A549 (cell line): ENCODE measurements at regions not wholly inside any gene's neighbourhood (a gene's known extent, or its start where the extent isn't known, plus 50 kb on each side); places are given as distances from the start of the nearest gene placed in this dataset.

Experiments
- ATAC-seq, 2 experiments: fragments of 200-7000 bp in 1 of 2; fragments of >200 bp in 1 of 2; cut with Nextera tagmentation in 1 of 2; cut with Tn5 transposase in 1 of 2; 3 replicates each; pipeline versions ENCODE4 v1.8.0 to v1.9.1; 2018 to 2020; ENCODE audit warnings: mild to moderate bottlenecking in 1 of 2, moderate library complexity in 1 of 2
- CTCF ChIA-PET: fragments of 300-600 bp; sonication (Branson Sonifier 250); formaldehyde crosslinking; extraction: SDS; loops from one replicate; lab custom pipeline; 2021; ENCODE audit warnings: antibody characterized with exemption, inconsistent platforms; lab: Yijun Ruan, JAX
- POLR2A ChIA-PET: fragments of 350-600 bp; formaldehyde crosslinking; extraction: SDS; loops from one replicate; lab custom pipeline; 2021; ENCODE audit warnings: antibody characterized with exemption, inconsistent platforms; lab: Yijun Ruan, JAX
- DNase-seq, 2 experiments: peaks; one replicate each; pipeline versions ENCODE4 v3.0.0 to v3.0.0-alpha.2; 2011 to 2016; ENCODE audit warnings: low read depth in 1 of 2, low spot score in 1 of 2
- FAIRE-seq: peaks from 2 replicates; lab custom pipeline; 2011; peaks lifted over from hg19 to GRCh38; lab: Jason Lieb, UNC
- H3K27ac ChIP-seq, 2 experiments: fragments of >200 bp; sonication (Bioruptor Twin); formaldehyde crosslinking; 3 replicates each; pipeline ENCODE4 v1.5.1; 2016 to 2017
- H3K4me1 ChIP-seq: fragments of >200 bp; sonication (Bioruptor Twin); formaldehyde crosslinking; 3 replicates; pipeline ENCODE4 v1.6.1; 2016
- H3K4me2 ChIP-seq: fragments of >200 bp; sonication (Bioruptor Twin); formaldehyde crosslinking; 3 replicates; pipeline ENCODE4 v1.6.1; 2016
- H3K4me3 ChIP-seq: fragments of >200 bp; sonication (Bioruptor Twin); formaldehyde crosslinking; 3 replicates; pipeline ENCODE4 v1.5.1; 2016
- H3K9me3 ChIP-seq: fragments of >200 bp; sonication (Bioruptor Twin); formaldehyde crosslinking; 3 replicates; pipeline ENCODE4 v1.6.1; 2016
- ATOH8 ChIP-seq: fragments of 250-450 bp; sonication (Bioruptor Pico); IDR thresholded peaks from 2 replicates; pipeline ENCODE4 v1.5.0; 2020; ENCODE audit warnings: low read depth, mild to moderate bottlenecking, moderate library complexity
- BHLHE40 ChIP-seq: IDR thresholded peaks from 2 replicates; pipeline ENCODE4 v1.6.1; 2012; ENCODE audit warnings: low read depth, low read length, inconsistent platforms
- CEBPB ChIP-seq, 2 experiments: fragments of >200 bp in 1 of 2; sonication (Bioruptor Twin) in 1 of 2; formaldehyde crosslinking in 1 of 2; IDR thresholded peaks; 2 replicates each; pipeline ENCODE4 v1.6.1; 2012 to 2016
- CHD2 ChIP-seq: fragments of 150-350 bp; IDR thresholded peaks from 2 replicates; pipeline ENCODE4 v1.6.1; 2014; ENCODE audit warnings: low read length; ENCODE audit not compliant: partially characterized antibody
- CHD4 ChIP-seq: fragments of 200-600 bp; sonication (generic); IDR thresholded peaks from 2 replicates; pipeline ENCODE4 v1.6.1; 2016; ENCODE audit warnings: antibody characterized with exemption, mild to moderate bottlenecking, borderline replicate concordance
- E2F6 ChIP-seq: IDR thresholded peaks from 2 replicates; pipeline ENCODE4 v1.6.1; 2012; ENCODE audit warnings: low read depth, borderline replicate concordance
- EHMT2 ChIP-seq: fragments of 200-600 bp; sonication (generic); IDR thresholded peaks from 2 replicates; pipeline ENCODE4 v1.6.1; 2016; ENCODE audit warnings: antibody characterized with exemption, low read depth, mild to moderate bottlenecking, moderate library complexity
- ELK1 ChIP-seq: fragments of 150-350 bp; IDR thresholded peaks from 2 replicates; pipeline ENCODE4 v1.6.1; 2014; ENCODE audit warnings: low read depth, mild to moderate bottlenecking, low read length
- FOSB ChIP-seq: fragments of 250-450 bp; sonication (Bioruptor Pico); IDR thresholded peaks from 2 replicates; pipeline ENCODE4 v1.5.0; 2020; ENCODE audit warnings: mild to moderate bottlenecking, moderate library complexity
- FOSL2 ChIP-seq, 2 experiments: fragments of 450-650 bp in 1 of 2; fragments of >200 bp in 1 of 2; sonication (Bioruptor Twin) in 1 of 2; formaldehyde crosslinking; IDR thresholded peaks; 2 replicates each; pipeline versions ENCODE4 v1.5.0 to v1.6.1; 2016 to 2020; ENCODE audit warnings: mild to moderate bottlenecking in 1 of 2, moderate library complexity in 1 of 2
- FOXS1 ChIP-seq: fragments of 250-450 bp; sonication (Bioruptor Pico); IDR thresholded peaks from 2 replicates; pipeline ENCODE4 v1.5.0; 2020; ENCODE audit warnings: mild to moderate bottlenecking, moderate library complexity
- GATA3 ChIP-seq: IDR thresholded peaks from 2 replicates; pipeline ENCODE4 v1.6.1; 2012; ENCODE audit warnings: borderline replicate concordance
- HDAC2 ChIP-seq: fragments of 200-600 bp; sonication (generic); IDR thresholded peaks from 2 replicates; pipeline ENCODE4 v1.6.1; 2016
- HOXA7 ChIP-seq: fragments of 250-450 bp; sonication (Bioruptor Pico); IDR thresholded peaks from 2 replicates; pipeline ENCODE4 v1.5.0; 2020; ENCODE audit warnings: mild to moderate bottlenecking, moderate library complexity
- HOXB5 ChIP-seq: fragments of 250-450 bp; sonication (Bioruptor Pico); IDR thresholded peaks from 2 replicates; pipeline ENCODE4 v1.5.0; 2020; ENCODE audit warnings: mild to moderate bottlenecking, moderate library complexity
- JUN ChIP-seq, 2 experiments: fragments of >200 bp; sonication (Bioruptor Twin); formaldehyde crosslinking; IDR thresholded peaks; 2 replicates in 1 of 2; 3 replicates in 1 of 2; pipeline ENCODE4 v1.6.1; 2016 to 2017
- JUNB ChIP-seq: fragments of >200 bp; sonication (Bioruptor Twin); formaldehyde crosslinking; IDR thresholded peaks from 2 replicates; pipeline ENCODE4 v1.6.1; 2016
- KDM5A ChIP-seq: fragments of 200-600 bp; sonication (generic); IDR thresholded peaks from 2 replicates; pipeline ENCODE4 v1.6.1; 2016; ENCODE audit warnings: antibody characterized with exemption, mild to moderate bottlenecking
- MAFK ChIP-seq: fragments of 450-650 bp; IDR thresholded peaks from 2 replicates; pipeline ENCODE4 v1.6.1; 2014; ENCODE audit not compliant: partially characterized antibody
- MAX ChIP-seq: IDR thresholded peaks from 2 replicates; pipeline ENCODE4 v1.6.1; 2012
- MAZ ChIP-seq: fragments of 150-350 bp; IDR thresholded peaks from 2 replicates; pipeline ENCODE4 v1.6.1; 2014; ENCODE audit warnings: antibody characterized with exemption, low read depth, low read length, borderline replicate concordance
- NPAS2 ChIP-seq: fragments of 250-450 bp; sonication (Bioruptor Pico); IDR thresholded peaks from 2 replicates; pipeline ENCODE4 v1.8.0; 2022; ENCODE audit warnings: mild to moderate bottlenecking, moderate library complexity, borderline replicate concordance
- PBX3 ChIP-seq: IDR thresholded peaks from 2 replicates; pipeline ENCODE4 v1.6.1; 2012
- POLR2AphosphoS2 ChIP-seq: conservative IDR thresholded peaks from 2 replicates; pipeline ENCODE4 v1.6.1; 2012; ENCODE audit warnings: low read length, improper control_type of control experiment, inconsistent platforms
- RNF2 ChIP-seq: fragments of 200-600 bp; sonication (generic); IDR thresholded peaks from 2 replicates; pipeline ENCODE4 v1.6.1; 2016; ENCODE audit warnings: low read depth, mild to moderate bottlenecking, antibody characterized with exemption, moderate library complexity, borderline replicate concordance
- SMC3 ChIP-seq: fragments of >200 bp; sonication (Bioruptor Twin); formaldehyde crosslinking; IDR thresholded peaks from 3 replicates; pipeline ENCODE4 v1.6.1; 2018; ENCODE audit warnings: inconsistent platforms
- SREBF2 ChIP-seq: fragments of 450-650 bp; IDR thresholded peaks from 2 replicates; pipeline ENCODE4 v1.6.1; 2014; ENCODE audit warnings: mild to moderate bottlenecking, moderate library complexity
- TFCP2L1 ChIP-seq: fragments of 250-450 bp; sonication (Bioruptor Pico); IDR thresholded peaks from 2 replicates; pipeline ENCODE4 v1.5.0; 2021; ENCODE audit warnings: mild to moderate bottlenecking
- ZC3H11A ChIP-seq: fragments of 450-650 bp; IDR thresholded peaks from 2 replicates; pipeline ENCODE4 v1.6.1; 2014; ENCODE audit warnings: antibody characterized with exemption, mild to moderate bottlenecking
- WGBS: methylation state at CpG from one replicate; pipeline ENCODE4 v1.1.6; 2017; ENCODE audit errors: missing lambda C conversion rate; 5-methylcytosine and 5-hydroxymethylcytosine counted together

- H3K4me1 ChIP-seq = no peaks in the 10 kb centered on the region
- no peak overlapping the region for H3K27ac ChIP-seq
- H3K4me3 ChIP-seq = no peak overlapping the region
- 35% methylated on average over 13 of the region's 13 CpGs for WGBS
- FAIRE-seq = no peak
- ATAC-seq = no peak
- ChIA-PET POLR2A (no interaction called here), CTCF (no interaction called here)
- H3K4me2 ChIP-seq = no peak overlapping the region
- H3K9me3 ChIP-seq = no peaks in the 10 kb centered on the region
- no peak for DNase-seq
- no peak for TF ChIP-seq RNF2
- TF ChIP-seq JUN (IDR thresholded peaks at IDR 0.05) = no peak
- no peak for TF ChIP-seq E2F6
- TF ChIP-seq MAFK = no peak
Measured at GRCh38 chr18:78892177-78892576, 87.4 kb upstream of the SALL3 start.

GRCh38 chr18:78892721-78893120 lies 86.9 kb upstream of the SALL3 start:
- no peak for DNase-seq
- TF ChIP-seq BHLHE40 (no peak), NPAS2 (CRISPR knock-in tag) (no peak), FOSL2 (IDR thresholded peaks at IDR 0.05) (no peak), FOSL2 (CRISPR knock-in tag; IDR thresholded peaks at IDR 0.05) (no peak), PBX3 (no peak), CHD4 (no peak), HDAC2 (no peak), MAX (no peak), TFCP2L1 (CRISPR knock-in tag) (no peak), SMC3 (no peak), FOXS1 (no peak), ELK1 (no peak), HOXA7 (CRISPR knock-in tag) (no peak), FOSB (no peak)
- ChIA-PET POLR2A (no interaction called here), CTCF (no interaction called here)
- WGBS = 11% methylated on average over 5 of the region's 5 CpGs
- no peaks in the 10 kb centered on the region for H3K4me1 ChIP-seq
- H3K9me3 ChIP-seq = no peaks in the 10 kb centered on the region
- FAIRE-seq = no peak
- H3K4me2 ChIP-seq = no peak overlapping the region
- no peak for ATAC-seq
- H3K27ac ChIP-seq = no peak overlapping the region
- no peak overlapping the region for H3K4me3 ChIP-seq

- WGBS = 56% methylated on average over 23 of the region's 27 CpGs
- CTCF ChIA-PET = no interaction called here
- no peak overlapping the region for H3K4me2 ChIP-seq
- FAIRE-seq = no peak
- no peak overlapping the region for H3K27ac ChIP-seq
- H3K9me3 ChIP-seq = no peaks in the 10 kb centered on the region
- no peak for ATAC-seq
- POLR2A ChIA-PET = no interaction called here
- TF ChIP-seq KDM5A = no peak
- TF ChIP-seq ZC3H11A = no peak
- no peak for TF ChIP-seq GATA3
- TF ChIP-seq SREBF2 = no peak
- TF ChIP-seq CEBPB (IDR thresholded peaks at IDR 0.05) = no peak
- TF ChIP-seq HOXB5 (CRISPR knock-in tag) = no peak
- no peak for TF ChIP-seq HOXA7 (CRISPR knock-in tag)
- TF ChIP-seq NPAS2 (CRISPR knock-in tag) = no peak
- TF ChIP-seq ATOH8 (CRISPR knock-in tag) = no peak
- no peak for TF ChIP-seq CHD2
- TF ChIP-seq FOXS1 = no peak
- no peak for TF ChIP-seq POLR2AphosphoS2
- TF ChIP-seq EHMT2 = no peak
- no peak for TF ChIP-seq TFCP2L1 (CRISPR knock-in tag)
- TF ChIP-seq MAZ = no peak
- no peak for TF ChIP-seq JUNB
- no peak overlapping the region for H3K4me3 ChIP-seq
- DNase-seq = no peak
- H3K4me1 ChIP-seq = no peaks in the 10 kb centered on the region
Measured at GRCh38 chr18:78893281-78894032, 86.2 kb upstream of the SALL3 start.
